GM21528 (cell line): ENCODE measurements at regions not wholly inside any gene's neighbourhood (a gene's known extent, or its start where the extent isn't known, plus 50 kb on each side); places are given as distances from the start of the nearest gene placed in this dataset.
"Not testable (repeated sequence)": the region's sequence is repeated elsewhere in the genome, so short reads cannot be mapped to it uniquely, and the experiment has no call there.

Experiments used
- ATAC-seq: cut with Tn5 transposase; IDR thresholded peaks from one replicate; pipeline ENCODE4 v1.9.1; 2021; ENCODE audit warnings: mild to moderate bottlenecking, moderate library complexity; ENCODE audit not compliant: unreplicated experiment, low FRiP score

GRCh38 chr14:106301609-106302008 is 775.2 kb downstream of the TMEM121 start:
- not testable (repeated sequence) for ATAC-seq

- no peak for ATAC-seq
Observed at GRCh38 chr14:106302661-106303060, 776.3 kb downstream of the TMEM121 start.

- no peak for ATAC-seq
Observed at GRCh38 chr14:106304271-106304670, 777.9 kb downstream of the TMEM121 start.

- peak; percentile 88 for ATAC-seq
Observed at GRCh38 chr14:106308839-106309389, 782.5 kb downstream of the TMEM121 start.

GRCh38 chr14:106309423-106309822 is 783.0 kb downstream of the TMEM121 start:
- ATAC-seq, result no peak

- ATAC-seq, result no peak
Observed at GRCh38 chr14:106315436-106315835, 789.1 kb downstream of the TMEM121 start.

- no peak for ATAC-seq
Observed at GRCh38 chr14:106317593-106317992, 791.2 kb downstream of the TMEM121 start.

GRCh38 chr14:106318700-106319099 is 792.3 kb downstream of the TMEM121 start:
- no peak for ATAC-seq

GRCh38 chr14:106323970-106324369 is 797.6 kb downstream of the TMEM121 start:
- not testable (repeated sequence) for ATAC-seq

- no peak for ATAC-seq
Observed at GRCh38 chr14:106327234-106327633, 800.9 kb downstream of the TMEM121 start.

- ATAC-seq, result not testable (repeated sequence)
Observed at GRCh38 chr14:106327702-106328353, 801.4 kb downstream of the TMEM121 start.

- ATAC-seq, result not testable (repeated sequence)
Observed at GRCh38 chr14:106329243-106329642, 802.9 kb downstream of the TMEM121 start.

- ATAC-seq, result not testable (repeated sequence)
Observed at GRCh38 chr14:106329987-106330774, 803.8 kb downstream of the TMEM121 start.

- ATAC-seq, result not testable (repeated sequence)
Observed at GRCh38 chr14:106334428-106335109, 808.2 kb downstream of the TMEM121 start.

GRCh38 chr14:106335110-106335429 is 808.7 kb downstream of the TMEM121 start:
- not testable (repeated sequence) for ATAC-seq

GRCh38 chr14:106338775-106339174 is 812.4 kb downstream of the TMEM121 start:
- ATAC-seq, result not testable (repeated sequence)

- not testable (repeated sequence) for ATAC-seq
Observed at GRCh38 chr14:106340658-106341057, 814.3 kb downstream of the TMEM121 start.

GRCh38 chr14:106341161-106341560 is 814.8 kb downstream of the TMEM121 start:
- ATAC-seq, result not testable (repeated sequence)

GRCh38 chr14:106343626-106344025 is 817.2 kb downstream of the TMEM121 start:
- ATAC-seq, result no peak

GRCh38 chr14:106344065-106344614 is 817.8 kb downstream of the TMEM121 start:
- ATAC-seq, result not testable (repeated sequence)
